HG03571 (cell line): ENCODE measurements at regions not wholly inside any gene's neighbourhood (a gene's known extent, or its start where the extent isn't known, plus 50 kb on each side); places are given as distances from the start of the nearest gene placed in this dataset.
"Not testable (repeated sequence)": the region's sequence is repeated elsewhere in the genome, so short reads cannot be mapped to it uniquely, and the experiment has no call there.

ENCODE experiments used
- ATAC-seq: cut with Tn5 transposase; IDR thresholded peaks from one replicate; pipeline ENCODE4 v1.9.1; 2021; ENCODE audit not compliant: unreplicated experiment

GRCh38 chr2:60357996-60358395 lies 195.5 kb downstream of the BCL11A start:
- no peak for ATAC-seq

DNA sequence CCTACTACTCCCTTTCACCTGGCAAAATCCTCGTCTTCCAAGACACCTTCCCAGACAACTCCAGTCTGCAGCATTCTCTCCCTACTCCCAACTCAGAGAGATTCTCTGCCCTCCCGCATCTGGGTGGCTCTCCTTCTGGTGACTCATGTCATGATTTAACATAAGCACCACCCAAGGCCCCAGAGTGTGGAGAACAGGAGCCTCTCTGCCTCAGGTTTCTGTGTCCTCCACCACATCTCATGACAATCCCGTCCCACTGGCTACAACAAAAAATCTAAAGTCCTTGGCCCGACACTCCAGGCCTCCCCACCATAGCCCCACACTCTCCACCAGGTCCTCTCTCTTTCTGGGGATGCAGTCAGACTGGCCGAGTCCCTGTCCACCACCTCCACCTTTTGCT lies 197.1 kb downstream of the BCL11A start:
- ATAC-seq = no peak

- no peak for ATAC-seq
These were observed 197.6 kb downstream of the BCL11A start for GRCh38 chr2:60355849-60356261.

DNA sequence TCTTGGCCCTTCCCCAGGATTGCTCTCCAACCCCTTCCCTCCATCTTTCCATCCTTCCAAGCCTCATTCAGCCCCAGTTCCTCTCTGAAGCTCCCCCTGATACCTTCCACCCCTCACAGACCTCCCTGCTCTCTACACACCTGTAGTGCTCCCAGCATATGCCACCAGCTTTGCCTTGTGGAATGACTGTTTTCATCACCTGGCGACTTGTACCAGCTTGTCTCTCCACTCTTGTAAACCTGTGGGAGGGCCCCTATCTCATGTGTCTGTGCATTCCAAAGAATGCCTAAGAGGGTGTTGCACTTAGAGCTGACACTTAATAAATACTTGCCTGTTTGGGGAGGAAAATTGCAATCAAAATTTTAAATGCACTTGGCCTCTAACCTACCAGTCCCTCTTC lies 198.7 kb downstream of the BCL11A start:
- no peak for ATAC-seq

- ATAC-seq = no peak
These were observed 199.6 kb downstream of the BCL11A start for GRCh38 chr2:60353863-60354262.

DNA sequence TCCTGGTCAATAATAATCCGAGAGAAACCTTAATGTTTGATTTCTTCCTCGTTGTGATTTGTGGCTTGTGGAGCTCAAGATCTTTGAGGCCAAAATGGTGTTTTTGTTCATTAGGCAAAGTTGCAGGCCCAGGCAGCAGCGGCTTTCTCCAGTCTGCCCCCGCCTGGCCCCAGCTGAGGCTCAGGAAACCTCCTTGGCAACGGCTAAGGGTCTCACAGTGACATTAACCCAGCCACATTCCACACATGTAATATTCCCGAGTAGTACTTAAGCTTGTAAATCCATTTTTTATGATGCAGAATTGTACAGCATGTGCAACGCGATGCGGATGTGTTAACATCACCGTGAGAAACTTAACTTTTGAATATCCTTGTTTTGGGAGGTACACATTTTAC lies 200.1 kb downstream of the BCL11A start:
- ATAC-seq = no peak

DNA sequence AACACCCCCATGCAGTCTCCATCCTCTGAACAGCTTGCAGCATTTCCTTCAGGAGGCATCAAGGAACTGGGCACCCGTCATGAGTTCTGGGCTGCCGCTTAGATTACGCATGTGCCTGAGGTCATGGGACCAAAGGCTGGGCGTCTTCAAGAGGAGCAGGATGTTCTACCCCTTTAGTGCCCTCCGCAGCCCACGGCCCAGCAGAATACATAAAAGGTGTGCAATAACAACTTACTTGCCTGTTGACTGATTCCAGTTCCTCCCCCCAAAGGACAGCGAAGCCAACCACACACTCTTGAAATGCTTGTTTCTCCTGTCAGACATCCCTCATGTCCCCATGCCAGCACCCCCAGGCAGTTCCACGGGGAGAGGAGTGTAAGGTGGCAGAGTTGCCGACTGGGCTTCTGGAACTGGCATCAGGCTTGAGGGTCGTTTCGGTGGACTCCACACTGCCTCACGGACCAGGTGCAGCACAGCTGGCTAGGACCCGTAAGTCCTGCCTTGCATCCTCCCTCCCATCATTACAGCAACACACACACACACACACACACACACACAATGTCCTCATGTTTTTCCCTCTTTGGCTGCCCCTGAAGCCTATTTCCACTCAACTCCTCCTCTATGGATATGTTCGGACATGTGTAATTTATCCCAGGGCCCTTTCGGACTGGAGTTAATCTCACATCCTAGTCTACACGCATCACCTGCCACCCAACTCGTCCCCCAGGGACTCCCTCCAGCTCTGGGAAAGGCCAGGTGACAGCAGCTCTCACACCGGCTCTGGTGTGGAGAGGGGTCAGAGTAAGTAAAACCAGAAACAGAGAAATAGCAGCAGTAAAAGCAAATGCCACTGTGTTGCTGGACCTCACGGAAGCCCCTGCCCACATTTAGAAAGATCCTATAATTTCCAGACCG lies 200.7 kb downstream of the BCL11A start:
- ATAC-seq = no peak

GRCh38 chr2:60351802-60352201 lies 201.7 kb downstream of the BCL11A start:
- no peak for ATAC-seq

DNA sequence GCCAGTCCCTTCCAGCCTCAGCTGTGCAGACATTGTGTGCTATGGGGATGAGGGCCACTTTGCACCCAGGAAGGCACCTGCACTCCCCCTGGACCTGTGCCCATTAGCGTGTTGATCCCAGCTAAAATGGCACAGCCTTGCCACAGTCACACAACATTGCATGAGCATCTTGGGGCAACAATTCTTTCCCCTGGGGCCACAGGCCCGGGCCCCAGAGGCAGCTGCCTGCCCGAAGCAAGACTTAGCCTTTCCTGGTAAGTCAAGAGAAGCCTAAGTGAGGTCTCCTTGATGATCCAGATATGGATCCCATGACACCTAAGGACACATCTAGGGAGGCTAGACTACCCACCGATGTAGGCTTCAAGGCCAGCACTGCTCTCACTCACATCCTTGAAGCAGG lies 202.1 kb downstream of the BCL11A start:
- no peak for ATAC-seq

- no peak for ATAC-seq
These were observed 202.7 kb downstream of the BCL11A start for GRCh38 chr2:60350791-60351190.

DNA sequence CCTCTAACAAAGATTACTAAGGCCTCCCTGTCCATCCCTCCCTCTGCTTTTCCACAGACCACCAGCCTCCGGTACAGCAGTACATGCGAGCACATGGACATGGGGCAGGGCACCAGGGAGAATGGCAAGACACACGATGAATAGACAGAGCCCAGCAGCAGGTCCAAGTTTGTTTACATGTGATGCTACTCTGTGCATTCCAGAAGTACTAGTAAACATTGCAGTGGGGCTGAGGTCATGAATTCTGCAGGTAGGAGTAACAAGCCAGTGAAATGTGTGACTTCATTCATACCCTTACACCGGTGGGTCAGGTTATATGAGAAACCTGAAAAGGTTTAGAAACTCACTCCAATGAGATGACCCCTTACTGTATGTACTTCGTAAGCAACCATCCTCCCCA lies 205.7 kb downstream of the BCL11A start:
- no peak for ATAC-seq

DNA sequence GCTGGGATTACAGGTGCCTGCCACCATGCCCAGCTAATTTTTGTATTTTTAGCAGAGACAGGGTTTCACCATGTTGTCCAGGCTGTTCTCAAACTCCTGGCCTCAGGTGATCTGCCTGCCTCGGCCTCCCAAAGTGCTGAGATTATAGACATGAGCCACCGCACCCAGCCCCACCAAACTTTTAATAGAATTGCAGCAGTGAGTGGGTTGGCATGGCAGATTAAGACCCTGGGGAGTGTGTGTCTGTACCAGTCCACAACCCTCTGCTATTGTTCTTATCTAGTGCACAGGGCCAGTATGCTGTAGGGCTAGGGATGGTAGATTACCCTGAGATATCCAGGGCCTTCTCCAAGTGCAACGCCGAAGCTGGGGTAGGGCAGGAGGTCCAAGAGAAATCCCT lies 211.0 kb downstream of the BCL11A start:
- ATAC-seq = not testable (repeated sequence)

DNA sequence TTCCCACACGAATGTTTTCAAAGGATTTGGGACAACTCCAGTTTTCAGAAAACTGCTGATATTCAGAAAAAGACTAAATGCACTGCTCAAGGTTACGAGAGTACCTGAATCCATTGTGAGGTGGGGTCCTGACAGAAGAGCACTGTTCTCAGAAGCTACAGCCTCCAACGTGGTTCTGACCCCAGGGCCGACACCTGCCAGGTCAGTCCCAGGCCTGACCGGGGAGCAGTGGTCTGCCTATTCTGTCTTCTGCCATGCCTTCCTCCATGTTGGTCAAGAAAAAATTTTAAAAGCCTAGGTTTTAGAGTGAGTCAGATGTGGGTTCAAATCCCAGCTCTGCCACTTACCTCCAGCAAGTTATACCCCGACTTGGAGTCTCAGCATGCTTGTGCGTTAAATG lies 212.3 kb downstream of the BCL11A start:
- no peak for ATAC-seq

- ATAC-seq = no peak
These were observed 214.2 kb downstream of the BCL11A start for GRCh38 chr2:60339286-60339685.

GRCh38 chr2:60337142-60337497 lies 216.3 kb downstream of the BCL11A start:
- ATAC-seq = no peak

DNA sequence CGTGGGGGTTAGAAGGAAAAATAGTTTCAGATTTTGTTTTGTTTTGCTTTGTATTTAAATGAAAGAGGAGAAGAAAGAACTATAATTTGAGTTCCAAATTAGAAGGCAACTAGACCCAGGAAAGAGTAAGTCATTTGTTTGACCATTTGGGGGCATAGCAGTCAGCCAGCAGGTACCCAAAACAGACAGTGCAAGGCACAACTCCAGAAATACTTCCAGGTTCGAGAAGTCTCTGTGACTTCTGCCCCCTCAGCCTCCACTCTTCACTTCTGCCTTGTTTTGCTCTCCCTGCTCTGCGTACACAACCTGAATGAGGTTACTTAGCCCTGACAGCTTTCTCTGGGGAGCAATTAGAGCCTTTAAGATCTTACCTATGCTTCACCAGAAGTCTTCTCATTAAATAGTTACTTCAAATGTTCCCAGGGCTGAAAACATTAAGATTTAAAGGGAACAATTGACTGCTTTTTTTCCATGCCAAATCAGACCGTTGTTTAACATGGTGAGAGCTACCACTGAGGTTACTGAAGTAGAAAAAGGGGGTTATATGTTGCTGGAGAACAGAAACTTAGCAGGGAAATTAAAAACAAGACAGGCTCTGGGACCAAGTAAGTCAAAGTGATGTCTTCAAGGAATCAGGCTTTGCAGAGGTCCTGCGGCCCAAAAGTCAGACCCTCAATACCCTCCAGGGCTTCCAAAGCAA lies 216.9 kb downstream of the BCL11A start:
- ATAC-seq = no peak

- ATAC-seq = no peak
These were observed 217.8 kb downstream of the BCL11A start for GRCh38 chr2:60335533-60336237.

GRCh38 chr2:60334610-60335009 lies 218.8 kb downstream of the BCL11A start:
- ATAC-seq = no peak

- ATAC-seq = no peak
These were observed 220.2 kb downstream of the BCL11A start for GRCh38 chr2:60333264-60333663.

GRCh38 chr2:60331115-60331809 lies 222.2 kb downstream of the BCL11A start:
- no peak for ATAC-seq

DNA sequence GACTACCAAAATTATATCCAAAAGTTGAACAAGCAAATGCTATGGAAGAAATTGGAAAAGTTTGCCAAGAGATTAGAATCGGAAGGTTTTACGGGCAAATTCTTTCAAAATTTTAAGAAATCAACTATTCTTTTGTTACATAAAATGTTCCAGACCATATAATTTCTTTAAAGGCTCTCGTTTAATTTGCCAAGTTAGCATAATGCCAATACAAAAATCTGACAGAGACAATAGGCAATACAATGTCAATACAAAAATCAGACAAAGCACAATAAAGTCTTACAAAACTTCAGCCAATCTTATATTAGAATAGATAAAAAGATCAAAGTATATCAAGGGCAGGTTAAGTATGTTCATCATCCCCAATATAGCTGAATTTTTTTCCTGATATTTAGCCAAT lies 224.2 kb downstream of the BCL11A start:
- no peak for ATAC-seq
